ENCODE measurements at regions not wholly inside any gene's neighbourhood (a gene's known extent, or its start where the extent isn't known, plus 50 kb on each side); places are given as distances from the start of the nearest gene placed in this dataset.
"Not testable (repeated sequence)": the region's sequence is repeated elsewhere in the genome, so short reads cannot be mapped to it uniquely, and the experiment has no call there.

DNA sequence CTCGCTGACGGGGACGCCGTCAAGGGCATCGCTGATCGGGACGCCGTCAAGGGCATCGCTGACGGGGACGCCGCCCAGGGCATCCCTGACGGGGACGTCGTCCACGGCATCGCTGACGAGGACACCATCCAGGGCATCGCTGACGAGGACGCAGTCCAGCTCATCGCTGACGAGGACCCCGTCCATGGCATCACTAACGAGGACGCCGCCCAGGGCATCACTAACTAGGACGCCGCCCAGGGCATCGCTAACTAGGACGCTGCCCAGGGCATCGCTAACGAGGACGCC lies 945.2 kb downstream of the TUBA3C start:
- no peak for DNase-seq

DNA sequence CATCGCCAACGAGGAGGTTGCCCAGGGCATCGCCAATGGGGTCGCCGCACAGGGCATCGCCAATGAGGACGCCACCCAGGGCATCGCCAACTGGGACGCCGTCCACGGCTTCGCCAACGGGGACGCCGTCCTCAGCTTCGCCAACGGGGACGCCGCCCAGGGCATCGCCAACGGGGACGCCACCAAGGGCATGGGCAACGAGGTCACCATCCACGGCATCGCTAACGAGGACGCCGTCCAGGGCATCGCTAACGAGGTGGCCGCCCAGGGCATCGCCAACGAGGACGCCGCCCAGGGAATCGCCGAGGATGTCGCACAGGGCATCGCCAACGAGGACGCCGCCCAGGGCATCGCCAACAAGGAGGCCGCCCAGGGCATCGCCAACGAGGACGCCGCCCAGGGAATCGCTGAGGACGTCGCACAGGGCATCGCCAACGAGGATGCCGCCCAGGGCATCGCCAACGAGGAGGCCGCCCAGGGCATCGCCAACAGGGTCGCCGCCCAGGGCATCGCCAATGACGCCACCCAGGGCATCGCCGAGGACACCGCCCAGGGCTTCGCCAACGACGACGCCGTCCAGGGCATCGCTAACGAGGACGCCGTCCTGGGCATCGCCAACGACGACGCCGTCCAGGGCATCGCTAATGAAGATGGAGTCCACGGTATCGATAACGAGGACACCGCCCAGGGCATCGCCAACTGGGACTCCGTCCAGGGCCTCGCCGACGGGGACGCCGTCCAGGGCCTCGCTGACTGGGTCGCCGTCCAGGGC lies 945.7 kb downstream of the TUBA3C start:
- DNase-seq: no peak

DNA sequence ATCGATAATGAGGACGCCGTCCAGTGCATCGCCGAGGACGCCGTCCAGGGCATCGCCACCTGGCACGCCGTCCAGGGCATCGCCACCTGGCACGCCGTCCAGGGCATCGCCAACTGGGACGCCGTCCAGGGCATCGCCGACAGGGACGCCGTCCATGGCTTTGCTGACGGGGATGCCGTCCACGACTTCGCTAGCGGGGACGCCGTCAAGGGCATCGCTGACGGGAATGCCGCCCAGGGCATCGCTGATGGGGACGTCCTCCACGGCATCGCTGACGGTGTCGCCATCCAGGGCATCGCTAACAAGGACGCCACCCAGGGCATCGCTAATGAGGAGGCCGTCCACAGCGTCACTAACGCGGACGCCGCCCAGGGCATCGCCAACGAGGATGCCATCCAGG lies 946.5 kb downstream of the TUBA3C start:
- DNase-seq: no peak

DNA sequence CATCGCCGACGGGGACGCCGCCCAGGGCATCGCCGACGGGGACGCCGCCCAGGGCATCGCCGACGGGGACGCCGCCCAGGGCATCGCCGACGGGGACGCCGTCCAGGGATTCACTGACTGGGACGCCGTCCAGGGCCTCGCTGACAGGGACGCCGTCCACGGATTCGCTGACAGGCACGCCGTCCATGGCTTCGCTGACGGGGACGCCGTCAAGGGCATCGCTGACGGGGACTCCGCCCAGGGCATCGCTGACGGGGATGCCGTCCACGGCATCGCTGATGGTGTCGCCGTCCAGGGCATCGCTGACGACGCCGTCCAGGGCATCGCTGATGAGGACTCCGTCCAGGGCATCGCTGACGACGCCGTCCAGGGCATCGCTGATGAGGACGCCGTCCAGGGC lies 947.2 kb downstream of the TUBA3C start:
- not testable (repeated sequence) for DNase-seq

DNA sequence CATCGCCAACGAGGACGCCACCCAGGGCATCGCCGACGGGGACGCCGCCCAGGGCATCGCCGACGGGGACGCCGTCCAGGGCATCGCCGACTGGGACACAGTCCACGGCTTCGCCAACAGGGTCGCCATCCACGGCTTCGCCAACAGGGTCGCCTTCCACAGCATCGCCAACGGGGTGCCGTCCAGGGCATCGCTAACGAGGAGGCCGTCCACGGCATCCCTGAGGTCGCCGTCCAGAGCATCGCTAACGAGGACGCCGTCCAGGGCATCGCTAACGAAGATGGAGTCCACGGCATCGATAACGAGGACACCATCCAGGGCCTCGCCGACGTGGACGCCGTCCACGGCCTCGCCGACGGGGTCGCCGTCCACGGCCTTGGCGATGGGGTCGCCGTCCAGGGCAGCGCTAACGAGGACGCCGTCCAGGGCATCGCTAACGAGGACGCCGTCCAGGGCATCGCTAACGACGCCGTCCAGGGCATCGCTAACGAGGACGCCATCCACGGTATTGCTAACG lies 947.8 kb downstream of the TUBA3C start:
- no peak for DNase-seq

DNA sequence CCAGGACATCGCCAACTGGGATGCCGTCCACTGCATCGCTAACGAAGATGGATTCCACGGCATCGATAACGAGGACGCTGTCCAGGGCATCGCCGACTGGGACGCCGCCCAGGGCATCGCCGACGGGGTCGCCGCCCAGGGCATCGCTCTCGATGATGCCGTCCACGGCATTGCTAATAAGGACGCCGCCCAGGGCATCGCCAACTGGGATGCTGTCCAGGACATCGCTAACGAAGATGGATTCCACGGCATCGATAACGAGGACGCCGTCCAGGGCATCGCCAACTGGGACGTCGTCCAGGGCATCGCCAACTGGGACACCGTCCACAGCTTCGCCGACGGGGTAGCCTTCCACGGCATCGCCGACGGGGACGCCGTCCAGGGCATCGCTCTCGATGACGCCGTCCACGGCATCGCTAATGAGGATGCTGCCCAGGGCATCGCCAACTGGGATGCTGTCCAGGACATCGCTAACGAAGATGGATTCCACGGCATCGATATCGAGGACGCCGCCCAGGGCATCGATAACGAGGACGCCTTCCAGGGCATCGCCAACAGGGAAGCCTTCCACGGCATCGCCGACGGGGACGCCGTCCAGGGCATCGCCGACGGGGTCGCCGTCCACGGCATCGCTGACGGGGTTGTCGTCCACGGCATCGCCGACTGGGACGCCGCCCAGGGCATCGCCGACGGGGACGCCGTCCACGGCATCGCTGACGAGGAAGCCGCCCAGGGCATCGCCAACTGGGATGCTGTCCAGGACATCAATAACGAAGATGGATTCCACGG lies 948.4 kb downstream of the TUBA3C start:
- no peak for DNase-seq

DNA sequence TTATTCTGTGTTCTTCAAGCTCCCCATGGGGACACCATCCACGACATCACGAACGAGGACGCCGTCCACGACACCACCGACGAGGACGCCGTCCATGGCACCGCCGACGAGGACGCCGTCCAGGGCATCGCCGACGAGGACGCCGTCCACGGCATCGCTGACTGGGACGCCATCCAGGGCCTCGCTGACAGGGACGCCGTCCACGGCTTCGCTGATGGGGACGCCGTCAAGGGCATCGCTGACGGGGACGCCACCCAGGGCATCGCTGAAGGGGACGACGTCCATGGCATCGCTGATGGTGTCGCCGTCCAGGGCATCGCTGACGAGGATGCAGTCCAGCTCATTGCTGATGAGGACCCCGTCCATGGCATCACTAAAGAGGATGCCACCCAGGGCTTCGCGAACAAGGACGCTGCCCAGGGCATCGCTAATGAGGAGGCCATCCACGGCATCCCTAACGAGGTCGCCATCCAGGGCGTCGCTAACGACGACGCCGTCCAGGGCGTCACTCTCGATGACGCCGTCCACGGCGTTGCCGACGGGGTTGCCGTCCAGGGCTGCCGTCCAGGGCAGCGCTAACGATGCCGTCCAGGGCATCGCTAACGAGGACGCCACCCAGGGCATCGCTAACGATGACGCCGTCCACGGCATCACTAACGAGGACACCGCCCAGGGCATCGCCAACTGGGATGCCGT lies 949.2 kb downstream of the TUBA3C start:
- no peak for DNase-seq

DNA sequence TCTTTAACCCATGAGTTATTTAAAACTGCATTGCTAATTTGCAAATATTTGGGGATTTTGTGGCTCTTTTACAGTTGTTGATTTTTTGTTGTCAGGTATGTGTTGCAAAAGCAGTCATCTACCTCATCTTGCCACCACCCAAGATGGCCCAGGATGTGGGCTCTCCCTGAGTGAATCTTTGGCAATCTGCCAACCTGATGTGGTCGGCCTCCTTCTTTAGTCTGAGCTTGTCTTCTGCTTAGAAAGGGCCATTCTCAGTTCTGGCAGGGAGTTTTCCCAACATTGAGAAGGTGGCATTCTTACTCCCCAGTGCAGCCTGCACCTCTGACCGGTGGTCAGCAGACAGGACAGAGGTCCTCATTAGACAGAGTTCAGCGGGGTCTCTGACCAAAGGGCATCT lies 957.2 kb downstream of the TUBA3C start:
- not testable (repeated sequence) for DNase-seq

DNA sequence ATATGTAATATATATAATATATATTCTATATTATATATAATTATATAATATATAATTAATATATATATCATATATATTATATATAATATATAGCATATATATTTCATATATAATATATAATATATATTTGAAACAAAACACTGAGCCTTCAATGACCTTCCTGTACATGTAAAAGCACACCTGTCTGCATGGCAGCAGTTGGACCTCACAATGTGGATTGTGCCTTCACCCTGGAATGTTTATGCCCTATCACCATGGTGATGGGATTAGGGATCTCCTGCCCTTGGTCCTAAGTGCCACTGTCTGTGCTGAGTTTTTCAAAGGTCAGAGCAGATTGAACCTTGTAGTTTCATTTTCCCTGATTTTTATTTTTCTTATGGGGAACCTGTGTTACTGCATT lies 966.9 kb downstream of the TUBA3C start:
- DNase-seq: not testable (repeated sequence)

DNA sequence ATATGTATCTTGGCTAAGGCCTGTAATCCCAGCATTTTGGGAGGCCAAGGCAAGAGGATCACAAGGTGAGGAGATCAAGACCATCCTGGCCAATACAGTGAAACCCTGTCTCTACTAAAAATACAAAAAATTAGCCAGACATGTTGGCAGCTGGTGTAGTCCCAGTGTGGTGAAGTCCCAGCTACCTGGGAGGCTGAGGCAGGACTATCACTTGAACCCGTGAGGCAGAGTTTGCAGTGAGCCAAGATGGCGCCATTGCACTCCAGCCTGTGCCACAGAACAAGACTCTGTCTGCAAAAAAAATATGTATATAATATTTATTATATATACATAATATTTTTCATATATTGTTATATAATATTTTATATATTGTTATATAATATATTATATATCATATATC lies 968.1 kb downstream of the TUBA3C start:
- not testable (repeated sequence) for DNase-seq

DNA sequence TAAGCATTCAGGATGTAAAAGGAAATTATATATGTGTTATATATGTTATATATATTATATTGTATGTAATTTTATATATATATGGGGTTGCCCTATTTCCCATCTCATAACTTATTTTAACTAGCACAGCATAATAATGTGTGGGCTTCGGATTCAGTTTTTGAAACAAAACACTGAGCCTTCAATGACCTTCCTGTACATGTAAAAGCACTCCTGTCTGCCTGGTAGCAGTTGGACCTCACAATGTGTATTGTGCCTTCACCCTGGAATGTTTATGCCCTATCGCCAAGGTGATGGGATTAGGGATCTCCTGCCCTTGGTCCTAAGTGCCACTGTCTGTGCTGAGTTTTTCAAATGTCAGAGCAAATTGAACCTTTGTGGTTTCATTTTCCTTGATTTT lies 968.8 kb downstream of the TUBA3C start:
- DNase-seq: peak; percentile 1

DNA sequence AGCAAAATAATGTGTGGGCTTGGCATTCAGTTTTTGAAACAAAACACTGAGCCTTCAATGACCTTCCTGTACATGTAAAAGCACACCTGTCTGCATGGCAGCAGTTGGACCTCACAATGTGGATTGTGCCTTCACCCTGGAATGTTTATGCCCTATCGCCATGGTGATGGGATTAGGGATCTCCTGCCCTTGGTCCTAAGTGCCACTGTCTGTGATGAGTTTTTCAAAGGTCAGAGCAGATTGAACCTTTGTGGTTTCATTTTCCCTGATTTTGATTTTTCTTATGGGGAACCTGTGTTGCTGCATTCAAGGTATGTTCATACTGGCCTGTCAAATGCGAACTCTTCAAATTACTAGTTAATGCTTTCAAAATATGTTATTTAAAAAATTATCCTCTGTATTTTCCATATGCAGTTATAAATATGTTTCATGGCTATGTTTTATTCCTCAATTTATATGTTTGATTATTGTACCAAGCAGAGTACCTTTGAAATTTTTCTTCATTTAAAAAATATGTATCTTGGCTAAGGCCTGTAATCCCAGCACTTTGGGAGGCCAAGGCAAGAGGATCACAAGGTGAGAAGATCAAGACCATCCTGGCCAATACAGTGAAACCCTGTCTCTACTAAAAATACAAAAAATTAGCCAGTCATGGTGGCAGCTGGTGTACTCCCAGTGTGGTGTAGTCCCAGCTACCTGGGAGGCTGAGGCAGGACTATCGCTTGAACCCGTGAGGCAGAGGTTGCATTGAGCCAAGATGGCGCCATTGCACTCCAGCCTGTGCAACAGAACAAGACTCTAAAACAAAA lies 969.7 kb downstream of the TUBA3C start:
- DNase-seq: peak; percentile 10

DNA sequence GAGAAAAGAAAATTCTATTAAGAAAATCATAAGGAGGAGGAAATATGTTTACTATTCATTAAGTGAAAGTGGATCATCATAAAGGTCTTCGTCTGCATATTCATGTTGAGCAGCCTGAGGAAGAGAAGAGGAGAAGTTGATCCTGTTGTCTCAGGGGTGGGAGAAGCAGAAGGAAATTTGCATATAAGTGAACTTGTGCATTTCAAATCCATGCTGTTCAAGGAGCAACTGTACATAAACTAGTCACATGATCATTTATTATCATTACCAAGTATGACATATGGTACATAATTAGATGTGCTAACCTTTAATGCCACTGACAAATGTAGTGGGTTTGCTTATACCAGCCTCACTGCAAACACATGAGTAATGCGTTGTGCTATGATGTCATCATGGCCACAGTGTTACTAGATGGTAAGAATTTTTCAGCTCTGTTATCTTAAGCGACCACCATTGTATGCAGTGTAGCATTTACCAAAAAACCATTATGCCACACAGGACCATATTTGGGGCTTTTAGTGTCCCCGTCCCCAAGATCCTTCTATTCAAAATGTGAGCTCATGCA lies 976.9 kb downstream of the TUBA3C start:
- not testable (repeated sequence) for DNase-seq

DNA sequence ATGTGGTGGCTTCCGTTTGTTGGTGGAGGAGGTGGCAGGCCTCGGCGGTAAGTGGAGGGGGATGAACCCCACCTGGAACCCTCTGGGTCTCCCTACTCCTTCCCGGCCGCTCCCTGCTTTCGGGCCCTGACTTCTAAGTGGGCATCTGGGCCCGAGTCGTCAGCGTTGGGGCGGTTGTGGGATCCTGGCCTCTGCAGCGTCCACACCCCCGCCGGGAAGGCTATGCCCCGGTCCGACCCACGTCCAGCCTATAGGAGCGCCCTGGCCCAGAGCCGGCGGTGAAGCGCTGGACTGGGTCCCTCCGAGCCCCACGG lies 986.3 kb downstream of the TUBA3C start:
- not testable (repeated sequence) for DNase-seq

DNA sequence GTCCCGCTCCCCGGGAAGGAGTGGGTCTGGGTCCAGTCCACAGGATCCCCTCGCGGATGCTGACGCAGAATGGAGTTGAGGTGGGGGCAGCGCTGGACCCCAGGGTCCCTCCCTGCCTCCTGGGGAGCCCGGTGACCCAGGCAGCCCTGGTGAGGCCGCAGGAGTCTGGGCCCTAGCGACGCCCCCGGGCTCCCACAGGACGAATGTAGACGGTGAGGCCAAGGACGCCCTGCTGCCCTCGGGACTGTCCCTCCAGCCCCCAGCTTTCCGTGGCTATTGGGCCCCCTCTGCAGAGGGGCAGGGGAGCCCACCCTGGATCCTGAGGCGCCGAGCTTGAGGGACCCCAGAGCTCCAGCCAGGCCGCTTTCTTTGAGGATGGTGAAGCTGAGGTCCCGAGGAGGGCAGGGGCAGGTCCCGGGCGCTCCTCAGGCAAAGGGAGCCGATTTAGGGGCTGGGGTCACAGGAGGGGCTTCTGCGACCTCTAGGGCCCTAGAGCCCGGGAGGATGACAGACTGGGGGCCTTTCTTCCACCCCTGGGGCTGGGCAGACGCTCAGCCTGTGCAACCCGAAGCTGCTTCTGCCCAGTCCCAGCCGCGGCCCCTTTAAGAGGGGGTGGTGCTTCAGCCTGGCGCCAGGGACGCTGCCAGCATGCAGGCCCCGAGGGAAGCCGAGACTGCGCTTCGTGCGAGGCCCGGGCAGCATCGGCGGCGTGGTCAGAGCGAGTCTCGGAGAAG lies 986.8 kb downstream of the TUBA3C start:
- DNase-seq: not testable (repeated sequence)

DNA sequence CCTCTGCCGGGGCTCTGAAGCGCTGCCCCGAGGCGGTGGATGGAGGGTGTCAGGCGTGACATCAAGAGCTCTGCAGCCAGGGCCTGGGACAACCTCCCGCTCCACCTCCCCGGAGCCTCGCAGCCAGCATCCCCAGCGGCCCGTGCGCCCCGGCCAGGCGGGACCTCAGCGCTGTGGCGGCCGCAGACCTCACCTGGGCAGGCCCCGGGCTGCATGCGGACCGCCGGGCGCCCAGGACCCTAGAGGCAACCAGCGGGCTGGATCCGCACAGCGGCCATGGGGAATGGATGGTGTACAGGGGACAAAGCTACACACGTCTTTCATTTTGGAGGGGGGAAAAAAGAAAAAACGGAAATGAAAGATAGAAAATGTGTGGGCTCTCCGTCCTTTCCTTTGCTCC lies 987.5 kb downstream of the TUBA3C start:
- not testable (repeated sequence) for DNase-seq

All from fibroblast of skin of right biceps (primary cell).